CD4-positive, alpha-beta T cell (primary cell): ENCODE measurements at regions not wholly inside any gene's neighbourhood (a gene's known extent, or its start where the extent isn't known, plus 50 kb on each side); places are given as distances from the start of the nearest gene placed in this dataset.

ENCODE experiments used
- ATAC-seq: fragments of 200-7000 bp; cut with Tn5 transposase; one replicate; pipeline ENCODE4 v1.10.0; 2022; ENCODE audit warnings: mild to moderate bottlenecking; ENCODE audit not compliant: poor library complexity
- CTCF ChIA-PET: fragments of 350-600 bp; sonication (Branson Sonifier 250); formaldehyde crosslinking; loops from one replicate; lab custom pipeline; 2021; ENCODE audit warnings: antibody characterized with exemption, inconsistent platforms; lab: Charles Lee
- POLR2A ChIA-PET: fragments of 350-600 bp; sonication (Branson Sonifier 250); formaldehyde crosslinking; loops from one replicate; lab custom pipeline; 2021; ENCODE audit warnings: antibody characterized with exemption, inconsistent platforms; lab: Charles Lee
- DNase-seq, 14 experiments: peaks; one replicate each; pipeline ENCODE4 v3.0.0-alpha.2; 2013 to 2020; ENCODE audit warnings: mixed read lengths in 2 of 14
- H3K27ac ChIP-seq, 2 donors: one replicate each; pipeline versions ENCODE4 v1.5.1 to v1.7.0; 2013; ENCODE audit warnings: low read length in 2 of 2, low read depth in 1 of 2, mild to moderate bottlenecking in 1 of 2
- H3K27me3 ChIP-seq, 2 experiments: 1 replicate in 1 of 2; 2 replicates in 1 of 2; pipeline versions ENCODE4 v1.6.1 to v1.7.0; 2013; ENCODE audit warnings: low read length in 2 of 2, control low read depth in 1 of 2, mild to moderate bottlenecking in 1 of 2, moderate library complexity in 1 of 2; ENCODE audit not compliant: insufficient read depth in 2 of 2, control insufficient read depth in 1 of 2
- H3K36me3 ChIP-seq: one replicate; pipeline ENCODE4 v1.6.1; 2013; ENCODE audit warnings: low read length, control low read depth; ENCODE audit not compliant: insufficient read depth
- H3K4me1 ChIP-seq: one replicate; pipeline ENCODE4 v1.6.1; 2013; ENCODE audit warnings: low read length, control low read depth; ENCODE audit not compliant: insufficient read depth
- H3K4me3 ChIP-seq: one replicate; pipeline ENCODE4 v1.5.1; 2013; ENCODE audit warnings: mild to moderate bottlenecking, low read length, moderate library complexity
- H3K9me3 ChIP-seq, 2 experiments: 1 replicate in 1 of 2; 2 replicates in 1 of 2; pipeline versions ENCODE4 v1.6.1 to v1.7.0; 2013; ENCODE audit warnings: low read length in 2 of 2, mild to moderate bottlenecking in 2 of 2, control low read depth in 1 of 2, moderate library complexity in 1 of 2; ENCODE audit not compliant: control insufficient read depth in 1 of 2, insufficient read depth in 1 of 2
- H3K27ac Mint-ChIP-seq: one replicate; pipeline ENCODE4 v1.8.0; 2020; ENCODE audit warnings: mixed read lengths
- H3K27me3 Mint-ChIP-seq: one replicate; pipeline ENCODE4 v1.8.0; 2021; ENCODE audit warnings: mixed read lengths
- H3K36me3 Mint-ChIP-seq: one replicate; pipeline ENCODE4 v1.8.0; 2021; ENCODE audit warnings: low read depth, mixed read lengths
- H3K4me1 Mint-ChIP-seq: one replicate; pipeline ENCODE4 v1.8.0; 2021; ENCODE audit warnings: low read depth, mixed read lengths
- H3K4me3 Mint-ChIP-seq: one replicate; pipeline ENCODE4 v1.8.0; 2020; ENCODE audit warnings: mild to moderate bottlenecking, mixed read lengths
- H3K9me3 Mint-ChIP-seq: one replicate; pipeline ENCODE4 v1.8.0; 2020; ENCODE audit warnings: mixed read lengths
- CTCF ChIP-seq: fragments of 200-600 bp; IDR thresholded peaks from one replicate; pipeline ENCODE4 v1.8.0; 2022; ENCODE audit warnings: antibody characterized with exemption, mild to moderate bottlenecking
- intact Hi-C, 2 experiments: fragments of 100-400 bp; cut with DNase I in 1 of 2; cut with micrococcal nuclease in 1 of 2; formaldehyde crosslinking; loops; one replicate each; pipeline versions ENCODE4 v1.15.1 to v1.9.0; 2023 to 2025; cut with DNase I, micrococcal nuclease

- no peaks in the 10 kb centered on the region for H3K27me3 Mint-ChIP-seq
- DNase-seq: no peak
- H3K4me1 ChIP-seq: no peaks in the 10 kb centered on the region
- H3K4me1 Mint-ChIP-seq: no peaks in the 10 kb centered on the region
- H3K4me3 ChIP-seq: no peak overlapping the region
- H3K27ac ChIP-seq: no peak overlapping the region
- no peak for ATAC-seq
- no peak overlapping the region for H3K27ac Mint-ChIP-seq
- POLR2A ChIA-PET: no interaction called here
- intact Hi-C loops: no loop called here
- no peak for TF ChIP-seq CTCF
- no peaks in the 10 kb centered on the region for H3K36me3 Mint-ChIP-seq
- peaks cover 5% of the 10 kb centered on the region for H3K9me3 Mint-ChIP-seq
- CTCF ChIA-PET: no interaction called here
- no peak overlapping the region for H3K4me3 Mint-ChIP-seq
- H3K9me3 ChIP-seq: no peaks in the 10 kb centered on the region
- H3K36me3 ChIP-seq: no peaks in the 10 kb centered on the region
- H3K27me3 ChIP-seq: no peaks in the 10 kb centered on the region
Measured at GRCh38 chr9:24449976-24450375, 95.7 kb downstream of the IZUMO3 start.

GRCh38 chr9:24439456-24439855 is 106.2 kb downstream of the IZUMO3 start:
- intact Hi-C loops: no loop called here
- H3K27me3 ChIP-seq: no peaks in the 10 kb centered on the region
- no peak overlapping the region for H3K4me3 Mint-ChIP-seq
- no peaks in the 10 kb centered on the region for H3K4me1 Mint-ChIP-seq
- H3K4me3 ChIP-seq: no peak overlapping the region
- no peak overlapping the region for H3K27ac ChIP-seq
- DNase-seq (no peak), ATAC-seq (no peak)
- POLR2A ChIA-PET: no interaction called here
- CTCF ChIA-PET: no interaction called here
- peaks cover 15% of the 10 kb centered on the region for H3K9me3 Mint-ChIP-seq
- H3K36me3 Mint-ChIP-seq: no peaks in the 10 kb centered on the region
- H3K4me1 ChIP-seq: no peaks in the 10 kb centered on the region
- peaks cover 0 to 3% of the 10 kb centered on the region in 2 experiments for H3K9me3 ChIP-seq
- no peaks in the 10 kb centered on the region for H3K27me3 Mint-ChIP-seq
- H3K36me3 ChIP-seq: no peaks in the 10 kb centered on the region
- no peak overlapping the region for H3K27ac Mint-ChIP-seq
- TF ChIP-seq CTCF: no peak

- Mint-ChIP-seq H3K9me3 (peaks cover 15% of the 10 kb centered on the region), H3K4me1 (no peaks in the 10 kb centered on the region), H3K4me3 (no peak overlapping the region), H3K36me3 (no peaks in the 10 kb centered on the region), H3K27me3 (no peaks in the 10 kb centered on the region), H3K27ac (no peak overlapping the region)
- H3K27ac ChIP-seq: no peak overlapping the region
- intact Hi-C loops: no loop called here
- H3K4me1 ChIP-seq: no peaks in the 10 kb centered on the region
- H3K27me3 ChIP-seq: no peaks in the 10 kb centered on the region
- TF ChIP-seq CTCF: no peak
- peaks cover 0 to 3% of the 10 kb centered on the region in 2 experiments for H3K9me3 ChIP-seq
- CTCF ChIA-PET: no interaction called here
- H3K4me3 ChIP-seq: no peak overlapping the region
- POLR2A ChIA-PET: no interaction called here
- DNase-seq (no peak), ATAC-seq (no peak)
- H3K36me3 ChIP-seq: no peaks in the 10 kb centered on the region
Measured at GRCh38 chr9:24438876-24439275, 106.8 kb downstream of the IZUMO3 start.
